Astrocyte (in vitro differentiated cells and primary cell): ENCODE measurements at regions not wholly inside any gene's neighbourhood (a gene's known extent, or its start where the extent isn't known, plus 50 kb on each side); places are given as distances from the start of the nearest gene placed in this dataset.

Experiments
- EZH2 ChIP-seq: IDR thresholded peaks from 2 replicates; pipeline ENCODE4 v1.6.1; 2012; ENCODE audit warnings: mild to moderate bottlenecking, low read length, inconsistent platforms; ENCODE audit not compliant: insufficient read depth
- TF ChIP-seq, protein P1 (sequence below): IDR thresholded peaks from 2 replicates; pipeline ENCODE4 v1.5.1; 2011; ENCODE audit warnings: low read depth, mild to moderate bottlenecking, inconsistent platforms, low read length, moderate library complexity; ENCODE audit not compliant: insufficient read depth

DNA sequence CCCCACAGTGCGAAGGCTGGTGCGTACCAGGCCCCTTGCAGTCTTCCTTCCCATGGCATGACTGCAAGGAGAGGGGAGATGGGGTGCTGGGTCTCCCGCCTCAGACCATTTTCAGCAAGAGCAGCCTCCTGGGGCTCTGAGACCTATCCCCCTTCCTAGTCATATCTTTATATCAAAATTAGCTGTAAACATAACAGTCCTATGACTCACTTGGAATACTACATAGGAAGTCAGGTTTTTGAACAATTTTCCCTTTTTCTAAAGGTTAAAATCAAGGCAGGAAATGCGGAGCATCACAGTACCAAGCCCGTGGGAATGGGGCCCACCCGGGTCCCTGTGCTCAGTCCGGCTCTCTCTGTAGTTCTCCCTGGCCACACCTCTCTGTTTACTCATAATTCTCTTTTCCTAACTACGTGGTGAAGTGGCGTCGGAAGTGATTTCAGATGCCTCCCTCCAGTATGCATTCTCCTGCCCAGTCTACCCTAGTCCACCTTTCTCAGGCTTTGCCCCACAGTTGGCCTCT is 109.8 kb upstream of the TMEM170B start:
- no peak for TF ChIP-seq EZH2
- TF ChIP-seq, protein P1, sequence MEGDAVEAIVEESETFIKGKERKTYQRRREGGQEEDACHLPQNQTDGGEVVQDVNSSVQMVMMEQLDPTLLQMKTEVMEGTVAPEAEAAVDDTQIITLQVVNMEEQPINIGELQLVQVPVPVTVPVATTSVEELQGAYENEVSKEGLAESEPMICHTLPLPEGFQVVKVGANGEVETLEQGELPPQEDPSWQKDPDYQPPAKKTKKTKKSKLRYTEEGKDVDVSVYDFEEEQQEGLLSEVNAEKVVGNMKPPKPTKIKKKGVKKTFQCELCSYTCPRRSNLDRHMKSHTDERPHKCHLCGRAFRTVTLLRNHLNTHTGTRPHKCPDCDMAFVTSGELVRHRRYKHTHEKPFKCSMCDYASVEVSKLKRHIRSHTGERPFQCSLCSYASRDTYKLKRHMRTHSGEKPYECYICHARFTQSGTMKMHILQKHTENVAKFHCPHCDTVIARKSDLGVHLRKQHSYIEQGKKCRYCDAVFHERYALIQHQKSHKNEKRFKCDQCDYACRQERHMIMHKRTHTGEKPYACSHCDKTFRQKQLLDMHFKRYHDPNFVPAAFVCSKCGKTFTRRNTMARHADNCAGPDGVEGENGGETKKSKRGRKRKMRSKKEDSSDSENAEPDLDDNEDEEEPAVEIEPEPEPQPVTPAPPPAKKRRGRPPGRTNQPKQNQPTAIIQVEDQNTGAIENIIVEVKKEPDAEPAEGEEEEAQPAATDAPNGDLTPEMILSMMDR = no peak
